Dedifferentiated amniotic fluid mesenchymal stem cell (primary cell): ENCODE measurements at regions not wholly inside any gene's neighbourhood (a gene's known extent, or its start where the extent isn't known, plus 50 kb on each side); places are given as distances from the start of the nearest gene placed in this dataset.
"Not testable (repeated sequence)": the region's sequence is repeated elsewhere in the genome, so short reads cannot be mapped to it uniquely, and the experiment has no call there.

ENCODE experiments used
- DNase-seq: peaks from one replicate; pipeline ENCODE4 v3.0.0-alpha.2; 2016; ENCODE audit errors: extremely low spot score

GRCh38 chr5:90338712-90339372 is 70.7 kb downstream of the CETN3 start:
- DNase-seq = no peak

GRCh38 chr5:90337449-90338052 is 72.0 kb downstream of the CETN3 start:
- no peak for DNase-seq

- no peak for DNase-seq
Measured at GRCh38 chr5:90336752-90337151, 72.8 kb downstream of the CETN3 start.

GRCh38 chr5:90334741-90335140 is 74.8 kb downstream of the CETN3 start:
- no peak for DNase-seq

GRCh38 chr5:90329911-90330310 is 79.6 kb downstream of the CETN3 start:
- no peak for DNase-seq

- DNase-seq = no peak
Measured at GRCh38 chr5:90326995-90327394, 82.6 kb downstream of the CETN3 start.

GRCh38 chr5:90325093-90325492 is 84.5 kb downstream of the CETN3 start:
- no peak for DNase-seq

GRCh38 chr5:90320348-90320747 is 89.2 kb downstream of the CETN3 start:
- not testable (repeated sequence) for DNase-seq

- no peak for DNase-seq
Measured at GRCh38 chr5:90312027-90312426, 97.5 kb downstream of the CETN3 start.

GRCh38 chr5:90311401-90311800 is 98.2 kb downstream of the CETN3 start:
- no peak for DNase-seq

- DNase-seq = no peak
Measured at GRCh38 chr5:90308787-90309585, 100.6 kb downstream of the CETN3 start.

- no peak for DNase-seq
Measured at GRCh38 chr5:90307782-90308181, 101.8 kb downstream of the CETN3 start.

- no peak for DNase-seq
Measured at GRCh38 chr5:90307322-90307721, 102.2 kb downstream of the CETN3 start.

GRCh38 chr5:90306613-90307012 is 102.9 kb downstream of the CETN3 start:
- DNase-seq = no peak

- no peak for DNase-seq
Measured at GRCh38 chr5:90305041-90305720, 104.4 kb downstream of the CETN3 start.

- no peak for DNase-seq
Measured at GRCh38 chr5:90301248-90301647, 108.3 kb downstream of the CETN3 start.

GRCh38 chr5:90297045-90297764 is 112.4 kb downstream of the CETN3 start:
- no peak for DNase-seq

- no peak for DNase-seq
Measured at GRCh38 chr5:90294604-90295003, 115.0 kb downstream of the CETN3 start.

GRCh38 chr5:90293931-90294330 is 115.6 kb downstream of the CETN3 start:
- no peak for DNase-seq

GRCh38 chr5:90290648-90291047 is 118.9 kb downstream of the CETN3 start:
- no peak for DNase-seq

- DNase-seq = no peak
Measured at GRCh38 chr5:90289837-90290236, 119.7 kb downstream of the CETN3 start.

- no peak for DNase-seq
Measured at GRCh38 chr5:90287036-90287435, 122.5 kb downstream of the CETN3 start.
